Cardiac muscle cell (in vitro differentiated cells and primary cell): ENCODE measurements at regions not wholly inside any gene's neighbourhood (a gene's known extent, or its start where the extent isn't known, plus 50 kb on each side); places are given as distances from the start of the nearest gene placed in this dataset.
A peak's percentile ranks its signal among the peaks of the same experiment; 100 is the strongest.

Experiments
- DNase-seq, 2 donors: peaks; one replicate each; pipeline versions ENCODE4 v3.0.0 to v3.0.0-alpha.2; 2010 to 2017; ENCODE audit warnings: low read depth in 1 of 2, low spot score in 1 of 2
- H3K27ac ChIP-seq: fragments of 200-600 bp; sonication (generic); 2 replicates; pipeline ENCODE4 v1.5.1; 2016
- H3K27me3 ChIP-seq: fragments of 200-600 bp; sonication (generic); 2 replicates; pipeline ENCODE4 v1.6.0; 2016; ENCODE audit warnings: control low read depth
- H3K36me3 ChIP-seq: fragments of 200-600 bp; sonication (generic); 2 replicates; pipeline ENCODE4 v1.5.1; 2016; ENCODE audit warnings: control low read depth
- H3K4me1 ChIP-seq: fragments of 200-600 bp; sonication (generic); 2 replicates; pipeline ENCODE4 v1.8.1; 2017; ENCODE audit warnings: low read depth, mild to moderate bottlenecking, mixed run types
- H3K4me3 ChIP-seq: fragments of 200-600 bp; sonication (generic); 2 replicates; pipeline ENCODE4 v1.5.1; 2016; ENCODE audit warnings: mild to moderate bottlenecking
- H3K9me3 ChIP-seq: fragments of 200-600 bp; sonication (generic); 2 replicates; pipeline ENCODE4 v1.5.1; 2017; ENCODE audit warnings: low read depth, mild to moderate bottlenecking, control low read depth
- TF ChIP-seq, protein P1 (sequence below): IDR thresholded peaks from 2 replicates; pipeline ENCODE4 v1.5.1; 2012; ENCODE audit warnings: low read depth, mild to moderate bottlenecking, low read length

DNA sequence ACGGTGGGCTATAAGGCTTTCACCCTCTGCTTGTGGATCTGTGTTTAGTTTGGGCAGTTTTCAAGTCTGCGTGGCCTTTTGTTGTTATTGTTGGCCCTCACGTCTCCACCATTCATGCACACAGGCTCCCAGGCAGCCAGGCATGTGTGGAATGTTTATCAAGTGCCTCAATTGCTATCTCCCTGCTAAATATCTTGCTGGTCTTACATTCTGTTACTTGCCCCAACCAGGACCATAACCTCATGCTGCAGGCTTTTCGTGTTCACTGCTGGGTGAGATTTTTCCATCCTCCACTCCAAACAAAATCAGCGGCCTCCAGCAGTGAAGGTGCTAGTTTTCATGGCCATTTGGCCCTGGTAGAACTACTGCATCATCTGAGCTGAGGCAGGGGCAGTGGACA, 63.0 kb upstream of the DSC1 start:
- peak; percentile 67 to 83 for DNase-seq
- Histone ChIP-seq H3K27me3 (no peaks in the 10 kb centered on the region), H3K9me3 (no peaks in the 10 kb centered on the region), H3K4me3 (no peak overlapping the region), H3K4me1 (peaks cover 11% of the 10 kb centered on the region), H3K36me3 (no peaks in the 10 kb centered on the region), H3K27ac (peak overlapping the region; percentile 93)
- TF ChIP-seq, protein P1, sequence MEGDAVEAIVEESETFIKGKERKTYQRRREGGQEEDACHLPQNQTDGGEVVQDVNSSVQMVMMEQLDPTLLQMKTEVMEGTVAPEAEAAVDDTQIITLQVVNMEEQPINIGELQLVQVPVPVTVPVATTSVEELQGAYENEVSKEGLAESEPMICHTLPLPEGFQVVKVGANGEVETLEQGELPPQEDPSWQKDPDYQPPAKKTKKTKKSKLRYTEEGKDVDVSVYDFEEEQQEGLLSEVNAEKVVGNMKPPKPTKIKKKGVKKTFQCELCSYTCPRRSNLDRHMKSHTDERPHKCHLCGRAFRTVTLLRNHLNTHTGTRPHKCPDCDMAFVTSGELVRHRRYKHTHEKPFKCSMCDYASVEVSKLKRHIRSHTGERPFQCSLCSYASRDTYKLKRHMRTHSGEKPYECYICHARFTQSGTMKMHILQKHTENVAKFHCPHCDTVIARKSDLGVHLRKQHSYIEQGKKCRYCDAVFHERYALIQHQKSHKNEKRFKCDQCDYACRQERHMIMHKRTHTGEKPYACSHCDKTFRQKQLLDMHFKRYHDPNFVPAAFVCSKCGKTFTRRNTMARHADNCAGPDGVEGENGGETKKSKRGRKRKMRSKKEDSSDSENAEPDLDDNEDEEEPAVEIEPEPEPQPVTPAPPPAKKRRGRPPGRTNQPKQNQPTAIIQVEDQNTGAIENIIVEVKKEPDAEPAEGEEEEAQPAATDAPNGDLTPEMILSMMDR = no peak

DNA sequence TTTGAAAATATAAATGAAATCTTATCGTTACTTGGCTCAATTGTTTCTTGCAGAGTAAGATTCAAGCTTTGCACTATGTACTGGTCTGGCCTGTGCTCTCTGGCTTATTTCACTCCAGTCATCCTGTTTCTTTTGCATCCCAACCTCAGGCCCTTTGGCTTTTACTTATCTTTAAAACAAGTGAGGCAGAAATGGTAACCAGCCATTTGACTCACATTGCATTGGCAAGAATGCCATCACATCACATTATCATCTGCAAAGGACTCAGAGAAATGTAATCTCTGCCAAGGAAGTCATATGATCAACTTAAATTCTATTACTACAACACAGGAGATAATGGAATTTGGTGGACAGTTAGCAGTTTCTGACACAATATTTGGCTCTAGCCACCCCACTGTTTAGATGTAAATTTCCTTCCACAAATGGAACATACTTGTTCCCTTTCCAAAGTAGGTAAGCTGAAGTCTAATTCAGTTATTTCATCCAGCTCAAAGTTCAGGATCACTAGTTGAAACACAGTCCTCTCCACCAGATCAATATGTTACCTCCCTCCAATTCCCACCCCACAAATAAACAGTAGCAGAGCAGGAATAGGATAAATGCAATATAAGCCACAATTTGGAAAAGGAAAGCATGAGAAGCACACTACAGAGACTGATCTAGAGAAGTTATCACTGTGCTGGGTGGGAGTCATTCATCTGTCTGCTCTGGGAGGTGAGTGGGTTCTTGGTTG, 65.0 kb upstream of the DSC1 start:
- TF ChIP-seq, protein P1 = no peak
- Histone ChIP-seq H3K9me3 (no peaks in the 10 kb centered on the region), H3K27me3 (no peaks in the 10 kb centered on the region), H3K4me3 (no peak overlapping the region), H3K36me3 (no peaks in the 10 kb centered on the region), H3K27ac (no peak overlapping the region), H3K4me1 (peaks cover 11% of the 10 kb centered on the region)
- DNase-seq = peak in 1 of 2 donors; percentile 2

DNA sequence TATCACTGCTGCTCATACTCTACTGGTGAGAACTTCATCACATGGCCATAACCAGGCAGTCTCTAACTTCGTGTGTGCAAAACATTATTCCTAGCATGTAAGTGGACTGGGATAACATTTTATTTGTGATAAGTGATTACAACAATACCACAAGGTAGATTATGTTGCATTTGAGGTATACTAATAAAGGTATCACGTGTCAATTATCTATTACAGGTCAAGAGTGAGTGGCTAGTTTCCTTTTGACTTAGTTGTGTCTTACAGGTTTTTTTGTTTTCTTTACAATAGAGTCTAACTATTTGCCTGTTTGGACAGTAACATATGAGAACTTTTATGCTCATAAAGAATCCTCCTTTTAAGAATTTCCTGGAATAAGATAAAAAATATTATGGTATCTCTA, 67.2 kb upstream of the DSC1 start:
- H3K4me1 ChIP-seq = peaks cover 16% of the 10 kb centered on the region
- H3K36me3 ChIP-seq = no peaks in the 10 kb centered on the region
- TF ChIP-seq, protein P1 = no peak
- H3K9me3 ChIP-seq = no peaks in the 10 kb centered on the region
- no peak for DNase-seq
- H3K27ac ChIP-seq = no peak overlapping the region
- no peak overlapping the region for H3K4me3 ChIP-seq
- H3K27me3 ChIP-seq = no peaks in the 10 kb centered on the region

DNA sequence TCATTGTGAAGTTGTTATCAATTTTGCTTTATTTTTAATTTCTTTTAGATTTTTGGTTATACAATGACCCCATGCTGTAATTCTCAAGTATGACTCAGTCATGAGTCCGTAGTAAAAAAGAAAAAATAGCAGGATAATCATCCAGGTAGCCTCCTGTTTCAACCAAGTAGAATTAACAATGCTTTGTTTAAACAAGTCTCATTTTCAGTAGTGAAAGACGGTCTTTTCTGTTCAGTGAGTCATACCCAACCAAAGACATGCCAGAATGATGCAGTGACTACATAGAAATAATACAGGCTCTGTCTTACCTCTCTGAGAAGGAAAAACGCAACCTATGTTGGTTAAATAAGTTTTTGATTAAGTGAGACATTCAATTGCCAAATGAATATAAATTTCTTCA, 67.8 kb upstream of the DSC1 start:
- no peaks in the 10 kb centered on the region for H3K27me3 ChIP-seq
- peaks cover 12% of the 10 kb centered on the region for H3K4me1 ChIP-seq
- no peak overlapping the region for H3K27ac ChIP-seq
- DNase-seq = peak in 1 of 2 donors; percentile 3
- no peak overlapping the region for H3K4me3 ChIP-seq
- H3K9me3 ChIP-seq = no peaks in the 10 kb centered on the region
- TF ChIP-seq, protein P1 = no peak
- H3K36me3 ChIP-seq = no peaks in the 10 kb centered on the region

DNA sequence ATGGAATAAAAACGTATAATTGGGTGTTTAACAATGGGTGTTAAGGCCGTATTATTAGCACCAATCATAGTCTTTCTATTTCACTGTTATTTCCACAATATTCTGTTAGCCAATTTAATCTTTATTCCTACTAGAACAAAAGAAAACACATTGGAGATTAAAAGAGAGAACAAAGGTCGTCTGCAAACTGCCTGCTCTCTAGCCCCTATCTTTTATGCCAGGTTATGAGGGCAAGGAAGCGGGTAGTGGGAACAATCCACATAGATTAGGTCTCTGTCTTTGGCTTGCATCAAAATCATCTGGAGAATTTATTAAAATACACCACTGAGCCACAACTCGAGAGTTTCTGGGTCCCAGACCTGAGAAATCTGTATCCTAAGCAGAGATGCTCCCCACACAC, 69.4 kb upstream of the DSC1 start:
- Histone ChIP-seq H3K9me3 (no peaks in the 10 kb centered on the region), H3K4me1 (peaks cover 5% of the 10 kb centered on the region), H3K27me3 (no peaks in the 10 kb centered on the region), H3K27ac (no peak overlapping the region), H3K4me3 (no peak overlapping the region), H3K36me3 (no peaks in the 10 kb centered on the region)
- TF ChIP-seq, protein P1 = no peak
- DNase-seq = no peak
